ENCODE measurements at regions not wholly inside any gene's neighbourhood (a gene's known extent, or its start where the extent isn't known, plus 50 kb on each side); places are given as distances from the start of the nearest gene placed in this dataset.
A peak's percentile ranks its signal among the peaks of the same experiment; 100 is the strongest.

DNA sequence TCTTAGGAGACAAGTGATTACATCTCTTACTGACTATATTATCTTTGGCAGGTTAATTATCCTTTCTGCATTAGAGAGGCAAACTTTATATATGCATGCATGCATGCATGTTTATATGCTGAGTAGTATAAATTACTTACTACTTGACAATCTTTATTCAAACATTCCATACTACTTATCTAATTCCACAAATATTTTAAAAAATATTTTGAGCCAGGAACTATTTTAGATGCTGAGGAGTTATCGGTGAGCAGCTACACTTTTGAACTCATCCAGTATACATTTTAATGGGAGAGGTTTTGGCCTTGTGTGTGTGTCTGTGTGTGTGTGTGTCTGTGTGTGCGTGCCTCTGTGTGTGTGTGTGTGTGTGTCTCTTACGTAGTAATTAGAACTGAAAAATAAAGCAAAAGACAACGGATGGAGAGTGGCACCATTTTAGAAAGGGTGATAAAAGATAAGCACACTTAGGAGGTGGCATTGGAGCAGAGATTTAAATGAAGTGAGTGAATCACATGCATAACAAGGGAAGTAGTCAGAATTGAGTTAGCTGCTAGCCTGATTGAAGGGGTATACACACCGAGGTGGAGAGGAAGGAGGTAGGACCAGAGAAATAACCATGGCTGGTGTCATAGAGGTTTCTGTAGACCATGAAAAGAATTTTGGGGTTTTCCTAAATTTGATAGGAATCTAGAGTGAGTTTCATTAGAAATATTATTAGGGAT, 1488.4 kb downstream of the MRPL39 start:
- Mint-ChIP-seq H3K27me3 (ENCODE audit: low read depth) (no peaks in the 10 kb centered on the region), H3K36me3 (ENCODE audit: low read depth) (no peaks in the 10 kb centered on the region), H3K4me1 (no peaks in the 10 kb centered on the region), H3K9me3 (peaks cover 5% of the 10 kb centered on the region), H3K4me3 (no peak overlapping the region), H3K27ac (no peak overlapping the region)
- TF ChIP-seq, protein P1, sequence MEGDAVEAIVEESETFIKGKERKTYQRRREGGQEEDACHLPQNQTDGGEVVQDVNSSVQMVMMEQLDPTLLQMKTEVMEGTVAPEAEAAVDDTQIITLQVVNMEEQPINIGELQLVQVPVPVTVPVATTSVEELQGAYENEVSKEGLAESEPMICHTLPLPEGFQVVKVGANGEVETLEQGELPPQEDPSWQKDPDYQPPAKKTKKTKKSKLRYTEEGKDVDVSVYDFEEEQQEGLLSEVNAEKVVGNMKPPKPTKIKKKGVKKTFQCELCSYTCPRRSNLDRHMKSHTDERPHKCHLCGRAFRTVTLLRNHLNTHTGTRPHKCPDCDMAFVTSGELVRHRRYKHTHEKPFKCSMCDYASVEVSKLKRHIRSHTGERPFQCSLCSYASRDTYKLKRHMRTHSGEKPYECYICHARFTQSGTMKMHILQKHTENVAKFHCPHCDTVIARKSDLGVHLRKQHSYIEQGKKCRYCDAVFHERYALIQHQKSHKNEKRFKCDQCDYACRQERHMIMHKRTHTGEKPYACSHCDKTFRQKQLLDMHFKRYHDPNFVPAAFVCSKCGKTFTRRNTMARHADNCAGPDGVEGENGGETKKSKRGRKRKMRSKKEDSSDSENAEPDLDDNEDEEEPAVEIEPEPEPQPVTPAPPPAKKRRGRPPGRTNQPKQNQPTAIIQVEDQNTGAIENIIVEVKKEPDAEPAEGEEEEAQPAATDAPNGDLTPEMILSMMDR (IDR thresholded peaks at IDR 0.05; ENCODE audit: unreplicated experiment in 3 of 3), result no peak

DNA sequence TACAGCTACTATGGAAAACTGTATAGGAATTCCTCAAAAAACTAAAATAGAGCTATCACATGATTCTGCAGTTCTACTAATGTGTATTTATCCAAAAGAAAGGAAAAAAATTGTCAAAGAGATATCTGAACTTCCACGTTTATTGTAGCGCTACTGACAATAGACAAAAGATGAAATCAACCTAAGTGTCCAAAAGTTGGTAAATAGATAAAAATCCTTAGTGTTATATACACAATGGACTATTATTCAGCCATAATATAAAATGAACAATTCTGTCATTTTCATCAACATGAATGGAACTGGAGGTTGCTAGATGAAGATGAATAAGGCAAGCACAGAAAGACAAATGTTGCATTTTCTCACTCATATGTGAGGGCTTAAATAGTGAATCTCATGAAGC, 1492.1 kb downstream of the MRPL39 start:
- Mint-ChIP-seq H3K27me3 (ENCODE audit: low read depth) (no peaks in the 10 kb centered on the region), H3K4me3 (no peak overlapping the region)

DNA sequence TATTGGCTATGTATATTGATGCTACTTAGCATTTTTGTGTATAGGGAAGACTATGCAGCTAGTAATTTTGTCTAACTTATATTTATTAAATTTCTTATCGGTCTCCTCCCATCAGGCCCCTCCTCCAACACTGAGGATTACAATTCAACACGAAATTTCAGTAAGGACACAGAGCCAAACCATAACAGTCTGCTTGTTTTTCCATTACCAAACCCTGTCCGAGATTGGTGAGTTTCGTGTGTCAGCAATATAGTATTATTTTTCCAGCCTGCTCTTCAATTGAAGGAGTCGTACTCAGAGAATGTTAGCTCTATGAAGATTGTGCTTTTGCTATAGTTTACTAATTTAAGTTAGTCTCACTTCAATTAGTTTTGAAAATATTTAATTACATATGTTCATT, 1495.3 kb downstream of the MRPL39 start:
- Mint-ChIP-seq H3K9me3 (no peaks in the 10 kb centered on the region), H3K36me3 (ENCODE audit: low read depth) (no peaks in the 10 kb centered on the region), H3K27ac (no peak overlapping the region), H3K4me1 (no peaks in the 10 kb centered on the region), H3K4me3 (no peak overlapping the region), H3K27me3 (ENCODE audit: low read depth) (no peaks in the 10 kb centered on the region)
- TF ChIP-seq, protein P1 (IDR thresholded peaks at IDR 0.05; ENCODE audit: unreplicated experiment in 3 of 3), result no peak

More for the DNA sequence above, 1492.1 kb downstream of the MRPL39 start:
- H3K36me3 Mint-ChIP-seq (ENCODE audit: low read depth), result no peaks in the 10 kb centered on the region
- no peak overlapping the region for H3K27ac Mint-ChIP-seq
- TF ChIP-seq, protein P1 (IDR thresholded peaks at IDR 0.05; ENCODE audit: unreplicated experiment in 3 of 3), result no peak
- no peaks in the 10 kb centered on the region for H3K4me1 Mint-ChIP-seq
- peaks cover 5% of the 10 kb centered on the region for H3K9me3 Mint-ChIP-seq

DNA sequence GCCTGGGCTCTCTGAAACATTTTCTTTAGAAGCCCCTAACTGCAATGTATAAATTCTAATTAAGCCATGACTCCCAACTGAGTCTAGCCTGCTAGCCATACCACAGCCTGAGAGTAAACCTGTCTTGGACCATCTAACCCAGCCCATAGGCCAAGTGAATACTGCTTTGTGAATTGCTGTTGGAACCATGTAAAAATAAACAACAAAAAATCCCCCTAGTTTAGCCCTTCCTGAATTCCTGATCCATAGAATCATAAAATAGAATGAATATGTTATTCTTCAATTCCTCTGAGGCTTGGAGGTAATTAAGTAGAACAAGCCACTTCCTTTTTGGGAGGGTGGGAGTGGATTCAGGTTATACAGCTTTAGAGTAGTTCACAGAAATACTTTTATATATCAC, 1496.4 kb downstream of the MRPL39 start:
- H3K36me3 Mint-ChIP-seq (ENCODE audit: low read depth), result no peaks in the 10 kb centered on the region
- no peaks in the 10 kb centered on the region for H3K9me3 Mint-ChIP-seq
- TF ChIP-seq, protein P1 (IDR thresholded peaks at IDR 0.05; ENCODE audit: unreplicated experiment in 3 of 3), result no peak
- no peaks in the 10 kb centered on the region for H3K4me1 Mint-ChIP-seq
- H3K4me3 Mint-ChIP-seq, result no peak overlapping the region
- no peak overlapping the region for H3K27ac Mint-ChIP-seq
- H3K27me3 Mint-ChIP-seq (ENCODE audit: low read depth), result no peaks in the 10 kb centered on the region

DNA sequence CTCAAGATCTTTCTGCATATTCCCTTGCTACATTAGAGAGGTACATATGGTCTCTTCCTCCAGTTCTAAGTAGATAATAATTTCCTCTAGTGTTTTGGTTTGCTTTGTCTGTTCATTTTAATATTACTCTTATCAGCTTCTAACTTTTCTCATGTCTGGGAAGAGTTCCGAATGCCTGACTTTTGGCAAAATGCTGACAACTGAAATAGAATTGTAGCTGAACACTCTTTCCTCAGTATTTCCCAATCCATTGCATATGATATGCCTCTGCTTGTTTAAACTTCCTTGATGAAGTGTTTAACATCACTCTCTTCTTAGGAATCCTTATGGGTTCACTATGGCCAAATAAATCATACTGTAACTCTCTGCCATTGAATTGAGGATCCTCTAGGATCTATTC, 1510.1 kb downstream of the MRPL39 start:
- Mint-ChIP-seq H3K9me3 (peaks cover 19% of the 10 kb centered on the region), H3K27me3 (ENCODE audit: low read depth) (no peaks in the 10 kb centered on the region), H3K27ac (peak overlapping the region in 2 of 3 experiments; percentile 45 to 79)

More for the DNA sequence above, 1510.1 kb downstream of the MRPL39 start:
- no peak overlapping the region for H3K4me3 Mint-ChIP-seq
- H3K36me3 Mint-ChIP-seq (ENCODE audit: low read depth), result no peaks in the 10 kb centered on the region
- TF ChIP-seq, protein P1 (IDR thresholded peaks at IDR 0.05; ENCODE audit: unreplicated experiment in 3 of 3), result no peak
- H3K4me1 Mint-ChIP-seq, result peaks cover 8% of the 10 kb centered on the region

All from nephron (organoid).